GM23338 (cell line): ENCODE measurements at regions not wholly inside any gene's neighbourhood (a gene's known extent, or its start where the extent isn't known, plus 50 kb on each side); places are given as distances from the start of the nearest gene placed in this dataset.

Source experiments
- ATAC-seq: fragments of 200-7000 bp; cut with Tn5 transposase; 3 replicates; pipeline ENCODE4 v1.9.1; 2020
- DNase-seq: peaks from one replicate; pipeline ENCODE4 v3.0.0-alpha.2; 2015; ENCODE audit warnings: low spot score
- H2AFZ ChIP-seq: fragments of 200-600 bp; sonication (generic); 2 replicates; pipeline ENCODE4 v1.8.0; 2016; ENCODE audit warnings: antibody characterized with exemption, mild to moderate bottlenecking, moderate library complexity
- H3F3A ChIP-seq: fragments of 200-600 bp; sonication (generic); replicated peaks from 2 replicates; pipeline ENCODE4 v1.8.0; 2017; ENCODE audit warnings: antibody characterized with exemption, mixed run types, low read depth
- H3K27ac ChIP-seq: fragments of 200-600 bp; sonication (generic); 2 replicates; pipeline ENCODE4 v1.6.1; 2016; ENCODE audit warnings: low read depth
- H3K27me3 ChIP-seq: fragments of 200-600 bp; sonication (generic); 2 replicates; pipeline ENCODE4 v1.8.0; 2016; ENCODE audit warnings: mild to moderate bottlenecking, mixed run types, moderate library complexity; ENCODE audit not compliant: insufficient read depth
- H3K36me3 ChIP-seq: fragments of 200-600 bp; sonication (generic); 2 replicates; pipeline ENCODE4 v1.8.0; 2016; ENCODE audit warnings: mild to moderate bottlenecking; ENCODE audit not compliant: insufficient read depth
- H3K4me1 ChIP-seq: fragments of 200-600 bp; sonication (generic); 2 replicates; pipeline ENCODE4 v1.8.0; 2016; ENCODE audit warnings: mild to moderate bottlenecking, moderate library complexity; ENCODE audit not compliant: insufficient read depth
- H3K4me2 ChIP-seq: fragments of 200-600 bp; sonication (generic); 2 replicates; pipeline ENCODE4 v1.7.1; 2017; ENCODE audit warnings: mixed run types
- H3K4me3 ChIP-seq: fragments of 200-600 bp; sonication (generic); 2 replicates; pipeline ENCODE4 v1.6.1; 2016; ENCODE audit warnings: mixed run types
- H3K79me2 ChIP-seq: fragments of 200-600 bp; sonication (generic); replicated peaks from 2 replicates; pipeline ENCODE4 v1.8.0; 2017; ENCODE audit warnings: mild to moderate bottlenecking; ENCODE audit not compliant: insufficient read depth
- H3K9me2 ChIP-seq: fragments of 200-600 bp; sonication (generic); 2 replicates; pipeline ENCODE4 v1.8.0; 2017; ENCODE audit not compliant: insufficient read depth
- H4K20me1 ChIP-seq: fragments of 200-600 bp; sonication (generic); replicated peaks from 2 replicates; pipeline ENCODE4 v1.8.0; 2017; ENCODE audit warnings: mild to moderate bottlenecking; ENCODE audit not compliant: insufficient read depth
- H3K27ac Mint-ChIP-seq: 2 replicates; pipeline ENCODE4 v1.8.0; 2020; ENCODE audit warnings: inconsistent platforms, mild to moderate bottlenecking, moderate library complexity, mixed read lengths
- H3K27me3 Mint-ChIP-seq: 3 replicates; pipeline ENCODE4 v1.8.0; 2022; ENCODE audit warnings: low read depth, mild to moderate bottlenecking, moderate library complexity, mixed read lengths, inconsistent platforms; ENCODE audit not compliant: insufficient read depth, poor library complexity
- H3K36me3 Mint-ChIP-seq: 3 replicates; pipeline ENCODE4 v1.8.0; 2021; ENCODE audit warnings: low read depth, mild to moderate bottlenecking, inconsistent platforms, moderate library complexity, mixed read lengths
- H3K4me1 Mint-ChIP-seq: 3 replicates; pipeline ENCODE4 v1.8.0; 2020; ENCODE audit warnings: mild to moderate bottlenecking, inconsistent platforms, mixed read lengths
- H3K4me3 Mint-ChIP-seq: 3 replicates; pipeline ENCODE4 v1.8.0; 2021; ENCODE audit warnings: moderate library complexity, mild to moderate bottlenecking, inconsistent platforms, mixed read lengths
- H3K9me3 Mint-ChIP-seq: 3 replicates; pipeline ENCODE4 v1.8.0; 2020; ENCODE audit warnings: moderate library complexity, mild to moderate bottlenecking, inconsistent platforms, mixed read lengths
- CREB1 ChIP-seq: fragments of 250-450 bp; sonication (Bioruptor Pico); IDR thresholded peaks from 2 replicates; pipeline ENCODE4 v1.5.0; 2020; ENCODE audit warnings: low read depth, mild to moderate bottlenecking, moderate library complexity
- CTCF ChIP-seq, 2 experiments: fragments of 200-600 bp in 1 of 2; sonication (generic) in 1 of 2; conservative IDR thresholded peaks; 2 replicates each; pipeline versions ENCODE4 v1.5.1 to v1.6.1; 2016 to 2017; ENCODE audit warnings: antibody characterized with exemption in 2 of 2, low read depth in 2 of 2, mild to moderate bottlenecking in 2 of 2, moderate library complexity in 1 of 2
- EZH2 ChIP-seq: fragments of 200-600 bp; sonication (generic); IDR thresholded peaks from one replicate; pipeline ENCODE4 v1.8.0; 2017; ENCODE audit warnings: antibody characterized with exemption, mild to moderate bottlenecking, low read depth; ENCODE audit not compliant: unreplicated experiment
- NANOG ChIP-seq: IDR thresholded peaks from 2 replicates; pipeline ENCODE4 v1.6.1; 2016; ENCODE audit warnings: antibody characterized with exemption, borderline replicate concordance
- REST ChIP-seq: IDR thresholded peaks from one replicate; pipeline ENCODE4 v1.6.1; 2018; ENCODE audit warnings: antibody characterized with exemption; ENCODE audit not compliant: unreplicated experiment
- ZNF114 ChIP-seq: fragments of 250-450 bp; sonication (Bioruptor Pico); IDR thresholded peaks from 2 replicates; pipeline ENCODE4 v1.5.0; 2020; ENCODE audit warnings: mild to moderate bottlenecking, moderate library complexity
- ZNF462 ChIP-seq: fragments of 250-450 bp; sonication (Bioruptor Pico); IDR thresholded peaks from 2 replicates; pipeline ENCODE4 v1.5.0; 2020; ENCODE audit warnings: mild to moderate bottlenecking, moderate library complexity

DNA sequence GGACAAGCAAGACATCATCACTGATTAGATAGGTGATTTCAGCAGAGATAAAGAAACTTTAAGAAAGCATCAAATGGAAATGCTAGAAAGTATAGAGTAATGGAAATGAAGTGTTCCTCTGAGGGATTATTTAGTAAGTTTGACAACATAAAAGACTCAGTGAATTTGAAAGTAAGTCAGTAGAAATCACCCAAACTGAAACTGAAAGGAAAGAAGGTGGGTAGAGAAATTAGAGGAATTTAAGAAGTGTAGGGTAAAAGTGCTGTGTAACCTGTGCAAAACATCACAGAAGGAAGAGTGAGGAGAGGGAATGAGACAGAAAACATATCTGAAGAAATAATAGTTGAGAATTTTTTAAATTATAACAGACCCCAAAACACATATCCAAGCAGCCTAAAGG is 343.1 kb downstream of the CBLN2 start (continued):
- no peak for TF ChIP-seq ZNF462
- TF ChIP-seq REST, result no peak
- TF ChIP-seq CREB1 (CRISPR knock-in tag), result no peak
- TF ChIP-seq ZNF114 (CRISPR knock-in tag), result no peak
- no peak for TF ChIP-seq EZH2
- TF ChIP-seq NANOG, result no peak

GRCh38 chr18:72197591-72197990 is 346.6 kb downstream of the CBLN2 start:
- no peaks in the 10 kb centered on the region for H3F3A ChIP-seq
- peaks cover 90% of the 10 kb centered on the region for H3K9me3 Mint-ChIP-seq
- no peaks in the 10 kb centered on the region for H3K79me2 ChIP-seq
- H3K4me3 ChIP-seq, result no peak overlapping the region
- H3K27ac ChIP-seq, result no peak overlapping the region
- no peaks in the 10 kb centered on the region for H4K20me1 ChIP-seq
- H3K27me3 ChIP-seq, result no peaks in the 10 kb centered on the region
- H3K9me2 ChIP-seq, result no peaks in the 10 kb centered on the region
- no peak for DNase-seq
- H3K27me3 Mint-ChIP-seq, result peaks cover 5% of the 10 kb centered on the region
- no peaks in the 10 kb centered on the region for H3K4me1 ChIP-seq
- no peak overlapping the region for H3K27ac Mint-ChIP-seq
- H3K4me1 Mint-ChIP-seq, result no peaks in the 10 kb centered on the region
- no peak for ATAC-seq
- H3K4me3 Mint-ChIP-seq, result no peak overlapping the region
- H2AFZ ChIP-seq, result no peak overlapping the region
- no peaks in the 10 kb centered on the region; the same call in 1 of the 2 replicates for H3K36me3 ChIP-seq
- H3K36me3 Mint-ChIP-seq, result peaks cover 25% of the 10 kb centered on the region
- no peak overlapping the region for H3K4me2 ChIP-seq
- no peak for TF ChIP-seq CTCF (conservative IDR thresholded peaks at IDR 0.05; ENCODE audit: low read depth in 2 of 2)
